Fibroblast of lung (primary cell): ENCODE measurements at regions not wholly inside any gene's neighbourhood (a gene's known extent, or its start where the extent isn't known, plus 50 kb on each side); places are given as distances from the start of the nearest gene placed in this dataset.

ENCODE experiments used
- DNase-seq, 2 donors: peaks; one replicate each; pipeline versions ENCODE4 v3.0.0 to v3.0.0-alpha.2; 2010; ENCODE audit warnings: low read depth in 2 of 2
- H2AFZ ChIP-seq: 2 replicates; pipeline ENCODE4 v1.5.1; 2012; ENCODE audit warnings: low read length, control low read depth, inconsistent platforms
- H3K27ac ChIP-seq: 2 replicates; pipeline ENCODE4 v1.5.1; 2011; ENCODE audit warnings: low read length, control low read depth; ENCODE audit not compliant: insufficient read depth
- H3K27me3 ChIP-seq: 2 replicates; pipeline ENCODE4 v1.5.1; 2011; ENCODE audit warnings: mild to moderate bottlenecking, low read length; ENCODE audit not compliant: control insufficient read depth, insufficient read depth
- H3K36me3 ChIP-seq: 2 replicates; pipeline ENCODE4 v1.5.1; 2011; ENCODE audit warnings: low read length; ENCODE audit not compliant: control insufficient read depth, insufficient read depth
- H3K4me1 ChIP-seq: 2 replicates; pipeline ENCODE4 v1.5.1; 2011; ENCODE audit warnings: low read length; ENCODE audit not compliant: control insufficient read depth, insufficient read depth; ENCODE audit errors: extremely low read depth
- H3K4me2 ChIP-seq: 2 replicates; pipeline ENCODE4 v1.5.1; 2011; ENCODE audit warnings: low read length, control low read depth; ENCODE audit not compliant: insufficient read depth; ENCODE audit errors: extremely low read depth
- H3K4me3 ChIP-seq, 4 experiments: fragments of 200-600 bp in 1 of 4; sonication (generic) in 1 of 4; replicated peaks in 1 of 4; 2 replicates each; pipeline ENCODE4 v1.5.1; 2011 to 2016; ENCODE audit warnings: low read length in 4 of 4, low read depth in 3 of 4, mild to moderate bottlenecking in 3 of 4, control low read depth in 2 of 4, inconsistent platforms in 1 of 4, mixed read lengths in 1 of 4; ENCODE audit not compliant: insufficient read depth in 1 of 4; ENCODE audit errors: control extremely low read depth in 1 of 4
- H3K79me2 ChIP-seq: 2 replicates; pipeline ENCODE4 v1.5.1; 2012; ENCODE audit warnings: mild to moderate bottlenecking, low read length, inconsistent platforms; ENCODE audit not compliant: control insufficient read depth, insufficient read depth
- H3K9ac ChIP-seq: 2 replicates; pipeline ENCODE4 v1.5.1; 2011; ENCODE audit warnings: mild to moderate bottlenecking, low read length, control low read depth; ENCODE audit not compliant: insufficient read depth
- H3K9me3 ChIP-seq: 2 replicates; pipeline ENCODE4 v1.5.1; 2012; ENCODE audit warnings: low read depth, low read length; ENCODE audit not compliant: control insufficient read depth, insufficient read depth
- H4K20me1 ChIP-seq: 2 replicates; pipeline ENCODE4 v1.5.1; 2011; ENCODE audit warnings: low read length; ENCODE audit not compliant: control insufficient read depth, insufficient read depth; ENCODE audit errors: extremely low read depth
- CTCF ChIP-seq, 2 donors: IDR thresholded peaks in 1 of 2; conservative IDR thresholded peaks in 1 of 2; 1 replicate in 1 of 2; 2 replicates in 1 of 2; pipeline ENCODE4 v1.5.1; 2011 to 2012; ENCODE audit warnings: low read length in 2 of 2, control low read depth in 1 of 2, inconsistent platforms in 1 of 2, low read depth in 1 of 2, mild to moderate bottlenecking in 1 of 2
- EZH2 ChIP-seq: IDR thresholded peaks from 2 replicates; pipeline ENCODE4 v1.5.1; 2012; ENCODE audit warnings: low read length, control low read depth, mild to moderate bottlenecking; ENCODE audit errors: missing control alignments

- Histone ChIP-seq H4K20me1 (no peaks in the 10 kb centered on the region), H3K27ac (no peak overlapping the region), H3K4me2 (no peak overlapping the region), H3K36me3 (no peaks in the 10 kb centered on the region), H3K9me3 (no peaks in the 10 kb centered on the region), H3K79me2 (no peaks in the 10 kb centered on the region), H3K4me1 (no peaks in the 10 kb centered on the region), H2AFZ (no peak overlapping the region), H3K27me3 (no peaks in the 10 kb centered on the region), H3K4me3 (no peak overlapping the region), H3K9ac (no peak overlapping the region)
- no peak for TF ChIP-seq CTCF (conservative IDR thresholded peaks at IDR 0.05 in 1 of 2, IDR thresholded peaks at IDR 0.05 in 1 of 2; ENCODE audit: low read depth in 1 of 2, low read length in 2 of 2)
- TF ChIP-seq EZH2 = no peak
- no peak for DNase-seq
These were observed 443.2 kb upstream of the TMEM132C start for GRCh38 chr12:127823801-127824200.

GRCh38 chr12:127829281-127830064 is 437.5 kb upstream of the TMEM132C start:
- Histone ChIP-seq H3K4me2 (no peak overlapping the region), H3K9me3 (no peaks in the 10 kb centered on the region), H3K27me3 (no peaks in the 10 kb centered on the region), H3K36me3 (no peaks in the 10 kb centered on the region), H3K9ac (no peak overlapping the region), H3K27ac (no peak overlapping the region), H2AFZ (no peak overlapping the region), H4K20me1 (no peaks in the 10 kb centered on the region), H3K4me3 (no peak overlapping the region), H3K79me2 (no peaks in the 10 kb centered on the region), H3K4me1 (no peaks in the 10 kb centered on the region)
- no peak for TF ChIP-seq CTCF (conservative IDR thresholded peaks at IDR 0.05 in 1 of 2, IDR thresholded peaks at IDR 0.05 in 1 of 2; ENCODE audit: low read depth in 1 of 2, low read length in 2 of 2)
- TF ChIP-seq EZH2 = no peak
- no peak for DNase-seq

- no peaks in the 10 kb centered on the region for H3K79me2 ChIP-seq
- no peak overlapping the region for H3K4me3 ChIP-seq
- no peak overlapping the region for H3K4me2 ChIP-seq
- H3K9me3 ChIP-seq = no peaks in the 10 kb centered on the region
- H3K27ac ChIP-seq = no peak overlapping the region
- TF ChIP-seq EZH2 (no peak), CTCF (conservative IDR thresholded peaks at IDR 0.05 in 1 of 2, IDR thresholded peaks at IDR 0.05 in 1 of 2; ENCODE audit: low read depth in 1 of 2, low read length in 2 of 2) (no peak)
- no peak overlapping the region for H2AFZ ChIP-seq
- no peaks in the 10 kb centered on the region for H3K36me3 ChIP-seq
- no peaks in the 10 kb centered on the region for H3K4me1 ChIP-seq
- H4K20me1 ChIP-seq = no peaks in the 10 kb centered on the region
- DNase-seq = peak in 1 of 2 donors; percentile 4
- H3K27me3 ChIP-seq = no peaks in the 10 kb centered on the region
- H3K9ac ChIP-seq = no peak overlapping the region
These were observed 436.9 kb upstream of the TMEM132C start for GRCh38 chr12:127830065-127830460.
